ENCODE measurements at regions not wholly inside any gene's neighbourhood (a gene's known extent, or its start where the extent isn't known, plus 50 kb on each side); places are given as distances from the start of the nearest gene placed in this dataset.
A peak's percentile ranks its signal among the peaks of the same experiment; 100 is the strongest.

GRCh38 chrX:69556060-69557011, 52.2 kb downstream of the NALF2 start:
- H3K9me3 ChIP-seq (ENCODE audit: insufficient read depth in 2 of 2, low read depth in 1 of 2, low read length in 1 of 2) = no peaks in the 10 kb centered on the region
- no peaks in the 10 kb centered on the region for H3K27me3 ChIP-seq (replicated peaks in 1 of 4; ENCODE audit: control insufficient read depth in 3 of 4, extremely low read depth in 1 of 4, insufficient read depth in 3 of 4, low read length in 3 of 4)
- peak overlapping the region; percentile 97 for H2BK20ac ChIP-seq (ENCODE audit: low read length)
- no peak overlapping the region for H3K23ac ChIP-seq (ENCODE audit: insufficient read length)
- H3K23me2 ChIP-seq (ENCODE audit: low read depth, low read length) = 0 out of 2 replicates have a peak, but pooled peaks cover 2% of the 10 kb centered on the region
- FAIRE-seq = peak; percentile 99
- WGBS, 2 experiments (ENCODE audit: extremely low coverage in 1 of 2, insufficient coverage in 1 of 2, insufficient read length in 1 of 2, insufficient replicate concordance in 2 of 2, low coverage in 1 of 2, low lambda C conversion rate in 2 of 2, missing lambda C conversion rate in 1 of 2) = 19% methylated on average over 13 of the region's 16 CpGs; no CpG with 5 or more reads in 1 of the 2 experiments
- H2BK15ac ChIP-seq (ENCODE audit: low read length) = peak overlapping the region; percentile 29; the same call in 1 of the 2 replicates
- peak overlapping the region in 1 of 4 experiments; percentile 47; a peak in 2 of 8 replicates for H3K4me3 ChIP-seq (ENCODE audit: extremely low read depth in 1 of 4, insufficient read depth in 2 of 4, low read depth in 3 of 4, low read length in 4 of 4)
- H3K27ac ChIP-seq (ENCODE audit: low read depth, low read length) = peak overlapping the region; percentile 81
- DNase-seq (ENCODE audit: low read depth in 1 of 2, low spot score in 2 of 2) = peak; percentile 52 to 73
- H3K4ac ChIP-seq (replicated peaks; ENCODE audit: insufficient read length, low read depth, low read length) = peak overlapping the region; percentile 85
- H3K79me2 ChIP-seq (ENCODE audit: control insufficient read depth in 1 of 2, insufficient read depth in 2 of 2, low read length in 2 of 2) = no peaks in the 10 kb centered on the region
- H4K8ac ChIP-seq (ENCODE audit: extremely low read depth, insufficient read depth, low read length) = 0 out of 2 replicates have a peak overlapping the region, but pooled peaks have one; percentile 51
- peak overlapping the region; percentile 53 to 56 for H3K4me2 ChIP-seq (ENCODE audit: insufficient read depth in 1 of 2, low read depth in 2 of 2, low read length in 2 of 2)
- peak overlapping the region; percentile 90; the same call in 1 of the 2 replicates for H2BK12ac ChIP-seq (ENCODE audit: low read depth, low read length)
- peak overlapping the region; percentile 85 for H4K91ac ChIP-seq (replicated peaks; ENCODE audit: insufficient read length, low read length)
- H3K79me1 ChIP-seq (ENCODE audit: low read depth, low read length) = no peaks in the 10 kb centered on the region
- no peak overlapping the region for H3K14ac ChIP-seq (ENCODE audit: insufficient read length)
- peak overlapping the region; percentile 90 for H3K18ac ChIP-seq (ENCODE audit: extremely low read depth, low read length)
- H2AFZ ChIP-seq (ENCODE audit: low read length) = no peak overlapping the region
- H2BK5ac ChIP-seq (ENCODE audit: low read depth, low read length) = peak overlapping the region; percentile 88; the same call in 1 of the 2 replicates
- peak overlapping the region in 2 of 4 experiments; percentile 9 to 47; a peak in 3 of 7 replicates for H3K9ac ChIP-seq (replicated peaks in 1 of 4; ENCODE audit: extremely low read depth in 1 of 4, low read depth in 3 of 4, low read length in 3 of 4)
- H4K20me1 ChIP-seq (replicated peaks in 1 of 2; ENCODE audit: control insufficient read depth in 1 of 2, insufficient read depth in 2 of 2, low read length in 2 of 2) = no peaks in the 10 kb centered on the region
- peaks cover 2 to 10% (median 8%) of the 10 kb centered on the region in 4 experiments; a peak in 5 of 7 replicates for H3K4me1 ChIP-seq (replicated peaks in 1 of 4; ENCODE audit: control insufficient read depth in 3 of 4, insufficient read depth in 4 of 4, low read length in 3 of 4)
- no peak overlapping the region for H2AK5ac ChIP-seq (ENCODE audit: low read depth, low read length)
- ChIA-PET POLR2A (ENCODE audit: partially characterized antibody) (no interaction called here), CTCF (ENCODE audit: partially characterized antibody) (no interaction called here)
- peak overlapping the region; percentile 59 for H4K5ac ChIP-seq (ENCODE audit: insufficient read length, low read depth, low read length)
- H3K56ac ChIP-seq (replicated peaks; ENCODE audit: insufficient read length, low read depth, low read length) = peak overlapping the region; percentile 30
- no peaks in the 10 kb centered on the region for H3K36me3 ChIP-seq (ENCODE audit: control insufficient read depth in 2 of 4, insufficient read depth in 4 of 4, low read length in 3 of 4)
- peak overlapping the region; percentile 69 for H2BK120ac ChIP-seq (replicated peaks; ENCODE audit: low read depth, low read length)
- peak; percentile 34; the same call in 1 of the 2 replicates for TF ChIP-seq SP2 (IDR thresholded peaks at IDR 0.05; ENCODE audit: low read length)
- TF ChIP-seq FOSL1 (IDR thresholded peaks at IDR 0.05; ENCODE audit: insufficient read depth, low read depth, low read length) = no peak
- TF ChIP-seq NRF1 (IDR thresholded peaks at IDR 0.05; ENCODE audit: low read depth, low read length) = no peak
- no peak for TF ChIP-seq SIX5 (IDR thresholded peaks at IDR 0.05; ENCODE audit: low read depth, low read length)
- TF ChIP-seq SP1 (IDR thresholded peaks at IDR 0.05; ENCODE audit: low read depth, low read length) = peak; percentile 94
- TF ChIP-seq SIN3A (conservative IDR thresholded peaks at IDR 0.05 in 1 of 2, IDR thresholded peaks at IDR 0.05 in 1 of 2; ENCODE audit: low read depth in 1 of 2, low read length in 2 of 2) = no peak
- TF ChIP-seq MAFK (IDR thresholded peaks at IDR 0.05; ENCODE audit: low read depth, low read length) = peak; percentile 34; the same call in 1 of the 2 replicates
- 0 out of 3 replicates have a peak, but pooled peaks of 1 of the 2 experiments have one; percentile 7 for TF ChIP-seq EP300 (IDR thresholded peaks at IDR 0.05; ENCODE audit: borderline replicate concordance in 1 of 2, low read depth in 2 of 2, low read length in 2 of 2)
- TF ChIP-seq E2F6 (IDR thresholded peaks at IDR 0.05) = no peak
- no peak for TF ChIP-seq SRF (IDR thresholded peaks at IDR 0.05; ENCODE audit: low read depth, low read length)

All from H1 (cell line).